HCT116 (cell line): ENCODE measurements at regions not wholly inside any gene's neighbourhood (a gene's known extent, or its start where the extent isn't known, plus 50 kb on each side); places are given as distances from the start of the nearest gene placed in this dataset.

Source experiments
- ATAC-seq: fragments of 200-7000 bp; cut with Tn5 transposase; 2 replicates; pipeline ENCODE4 v1.9.1; 2020; ENCODE audit warnings: mild to moderate bottlenecking, moderate library complexity
- BruUV-seq: library from RNA; stranded (reverse); fragments of 400-500 nt; replicated peaks from 2 replicates; lab custom pipeline; 2021; lab: Mats Ljungman, UMichigan
- CTCF ChIA-PET: fragments of 300-600 bp; sonication (Branson Sonifier 250); formaldehyde crosslinking; loops from one replicate; lab custom pipeline; 2021; ENCODE audit warnings: antibody characterized with exemption; lab: Charles Lee
- POLR2A ChIA-PET: fragments of 300-600, 350-600 bp; sonication (Branson Sonifier 250); formaldehyde crosslinking; loops from one replicate; lab custom pipeline; 2021; ENCODE audit warnings: antibody characterized with exemption; lab: Charles Lee
- RAD21 ChIA-PET, 2 experiments: fragments of 300-600 bp; sonication (Branson Sonifier 250); formaldehyde crosslinking; loops; one replicate each; lab custom pipeline; 2023; ENCODE audit warnings: low total read pairs in 2 of 2; ENCODE audit not compliant: uncharacterized antibody in 2 of 2, unreplicated experiment in 2 of 2, low non-redundant PET in 1 of 2; lab: Charles Lee
- DNase-seq: peaks from one replicate; pipeline ENCODE4 v3.0.0-alpha.2; 2010; ENCODE audit warnings: low read depth, low spot score
- H2AFZ ChIP-seq: fragments of 200-600 bp; shearing (Covaris generic), sonication (generic); 2 replicates; pipeline ENCODE4 v1.6.1; 2017; ENCODE audit warnings: low read depth, mixed run types, mixed read lengths, antibody characterized with exemption, low read length; ENCODE audit not compliant: poor library complexity, severe bottlenecking
- H3K27ac ChIP-seq: 2 replicates; pipeline ENCODE4 v1.5.1; 2012; ENCODE audit warnings: low read depth, low read length
- H3K27me3 ChIP-seq: fragments of 200-600 bp; sonication (generic); 2 replicates; pipeline ENCODE4 v1.6.1; 2016; ENCODE audit warnings: mixed run types, low read length, mixed read lengths; ENCODE audit not compliant: insufficient read depth
- H3K36me3 ChIP-seq, 2 experiments: fragments of 200-500 bp in 1 of 2; fragments of 200-600 bp in 1 of 2; sonication (Bioruptor generic) in 1 of 2; sonication (generic) in 1 of 2; 2 replicates each; pipeline versions ENCODE4 v1.5.1 to v1.6.1; 2014 to 2016; ENCODE audit warnings: low read length in 2 of 2, inconsistent platforms in 1 of 2, mixed read lengths in 1 of 2, mixed run types in 1 of 2; ENCODE audit not compliant: insufficient read depth in 2 of 2, control insufficient read depth in 1 of 2
- H3K4me1 ChIP-seq, 2 experiments: fragments of 200-600 bp in 1 of 2; sonication (generic) in 1 of 2; 2 replicates each; pipeline versions ENCODE4 v1.5.1 to v1.6.1; 2012 to 2017; ENCODE audit warnings: low read length in 2 of 2, inconsistent platforms in 1 of 2, mild to moderate bottlenecking in 1 of 2, mixed read lengths in 1 of 2, mixed run types in 1 of 2, moderate library complexity in 1 of 2; ENCODE audit not compliant: insufficient read depth in 2 of 2, control insufficient read depth in 1 of 2
- H3K4me2 ChIP-seq: fragments of 200-600 bp; sonication (generic); 2 replicates; pipeline ENCODE4 v1.6.1; 2017; ENCODE audit warnings: mixed run types, low read length, mixed read lengths
- H3K4me3 ChIP-seq, 2 experiments: fragments of 200-600 bp in 1 of 2; sonication (generic) in 1 of 2; replicated peaks in 1 of 2; 2 replicates each; pipeline ENCODE4 v1.5.1; 2011 to 2016; ENCODE audit warnings: low read length in 2 of 2, control low read depth in 1 of 2, low read depth in 1 of 2, mild to moderate bottlenecking in 1 of 2, mixed read lengths in 1 of 2, mixed run types in 1 of 2
- H3K79me2 ChIP-seq: fragments of 200-600 bp; sonication (generic); 2 replicates; pipeline ENCODE4 v1.6.1; 2017; ENCODE audit warnings: mild to moderate bottlenecking, mixed run types, low read length, moderate library complexity, mixed read lengths; ENCODE audit not compliant: insufficient read depth
- H3K9ac ChIP-seq: fragments of 200-600 bp; sonication (generic); 2 replicates; pipeline ENCODE4 v1.6.1; 2016; ENCODE audit warnings: low read length, mixed read lengths
- H3K9me2 ChIP-seq: fragments of 200-600 bp; sonication (generic), shearing (Covaris generic); 2 replicates; pipeline ENCODE4 v1.6.1; 2017; ENCODE audit warnings: mixed run types, mild to moderate bottlenecking, moderate library complexity; ENCODE audit not compliant: insufficient read depth
- H3K9me3 ChIP-seq, 2 experiments: fragments of 200-500 bp in 1 of 2; fragments of 200-600 bp in 1 of 2; sonication (Bioruptor generic) in 1 of 2; sonication (generic) in 1 of 2; 2 replicates each; pipeline ENCODE4 v1.6.1; 2014 to 2017; ENCODE audit warnings: low read length in 2 of 2, mixed read lengths in 2 of 2, inconsistent platforms in 1 of 2, low read depth in 1 of 2, mild to moderate bottlenecking in 1 of 2, mixed run types in 1 of 2, moderate library complexity in 1 of 2; ENCODE audit not compliant: control insufficient read depth in 1 of 2, insufficient read depth in 1 of 2
- H4K20me1 ChIP-seq: fragments of 200-600 bp; sonication (generic), shearing (Covaris generic); 2 replicates; pipeline ENCODE4 v1.6.1; 2017; ENCODE audit warnings: mixed run types, mild to moderate bottlenecking, moderate library complexity; ENCODE audit not compliant: insufficient read depth
- CBX3 ChIP-seq: IDR thresholded peaks from 2 replicates; pipeline ENCODE4 v1.6.1; 2012; ENCODE audit warnings: low read depth
- EGR1 ChIP-seq: IDR thresholded peaks from 2 replicates; pipeline ENCODE4 v1.6.1; 2012; ENCODE audit warnings: low read depth
- ELF1 ChIP-seq: IDR thresholded peaks from 2 replicates; pipeline ENCODE4 v1.6.1; 2012; ENCODE audit warnings: low read depth, borderline replicate concordance
- EZH2phosphoT487 ChIP-seq: fragments of 200-600 bp; IDR thresholded peaks from 2 replicates; pipeline ENCODE4 v1.6.1; 2018; ENCODE audit warnings: antibody characterized with exemption, borderline replicate concordance
- FOSL1 ChIP-seq: IDR thresholded peaks from 2 replicates; pipeline ENCODE4 v1.6.1; 2012; ENCODE audit warnings: low read depth
- POLR2A ChIP-seq: IDR thresholded peaks from 2 replicates; pipeline ENCODE4 v1.7.0; 2011; ENCODE audit warnings: borderline replicate concordance; ENCODE audit not compliant: insufficient read depth, insufficient read length; ENCODE audit errors: extremely low read depth
- POLR2AphosphoS5 ChIP-seq: IDR thresholded peaks from 2 replicates; pipeline ENCODE4 v1.6.1; 2011; ENCODE audit warnings: mild to moderate bottlenecking, low read depth, low read length, moderate library complexity
- RAD21 ChIP-seq: IDR thresholded peaks from 2 replicates; pipeline ENCODE4 v1.6.1; 2012; ENCODE audit warnings: low read depth, mild to moderate bottlenecking
- REST ChIP-seq: IDR thresholded peaks from 2 replicates; pipeline ENCODE4 v1.6.1; 2012; ENCODE audit warnings: low read depth
- SP1 ChIP-seq: IDR thresholded peaks from 2 replicates; pipeline ENCODE4 v1.6.1; 2012; ENCODE audit warnings: low read depth
- SRF ChIP-seq: IDR thresholded peaks from 2 replicates; pipeline ENCODE4 v1.6.1; 2012; ENCODE audit warnings: low read depth
- ZBTB33 ChIP-seq: IDR thresholded peaks from 2 replicates; pipeline ENCODE4 v1.6.1; 2011; ENCODE audit warnings: mild to moderate bottlenecking, low read length, moderate library complexity; ENCODE audit not compliant: insufficient replicate concordance; ENCODE audit errors: extremely low read depth
- ZFX ChIP-seq: fragments of 450-650 bp; IDR thresholded peaks from 2 replicates; pipeline ENCODE4 v1.6.1; 2017
- ZNF274 ChIP-seq: fragments of 200-500 bp; sonication (Bioruptor generic); IDR thresholded peaks from 2 replicates; pipeline ENCODE4 v1.6.1; 2014; ENCODE audit warnings: mild to moderate bottlenecking, low read depth, low read length, inconsistent platforms
- intact Hi-C: fragments of 100-400 bp; cut with micrococcal nuclease; formaldehyde crosslinking; loops from 2 replicates; pipeline ENCODE4 v1.10.0; 2022
- TF ChIP-seq, protein P1 (sequence below): IDR thresholded peaks from 2 replicates; pipeline ENCODE4 v1.6.1; 2012
- TF ChIP-seq, protein P2 (sequence below), 3 experiments: fragments of 200-600 bp in 1 of 3; sonication (generic) in 1 of 3; IDR thresholded peaks in 2 of 3; conservative IDR thresholded peaks in 1 of 3; 2 replicates each; pipeline ENCODE4 v1.5.1; 2012 to 2017; ENCODE audit warnings: low read depth in 2 of 3, low read length in 2 of 3, antibody characterized with exemption in 1 of 3, borderline replicate concordance in 1 of 3, control low read depth in 1 of 3, mild to moderate bottlenecking in 1 of 3, mixed read lengths in 1 of 3, mixed run types in 1 of 3, moderate library complexity in 1 of 3; ENCODE audit not compliant: insufficient read depth in 1 of 3

GRCh38 chr21:16811011-16811410 is 701.8 kb upstream of the CXADR start:
- no TSS peak for BruUV-seq
- Histone ChIP-seq H3K9me2 (no peaks in the 10 kb centered on the region), H2AFZ (no peak overlapping the region), H3K79me2 (no peaks in the 10 kb centered on the region), H3K4me2 (no peak overlapping the region), H3K36me3 (no peaks in the 10 kb centered on the region), H3K4me3 (no peak overlapping the region), H3K27ac (no peak overlapping the region), H4K20me1 (no peaks in the 10 kb centered on the region), H3K9me3 (peaks cover 3 to 25% of the 10 kb centered on the region in 2 experiments), H3K4me1 (no peaks in the 10 kb centered on the region), H3K27me3 (no peaks in the 10 kb centered on the region), H3K9ac (no peak overlapping the region)
- TF ChIP-seq, protein P1, sequence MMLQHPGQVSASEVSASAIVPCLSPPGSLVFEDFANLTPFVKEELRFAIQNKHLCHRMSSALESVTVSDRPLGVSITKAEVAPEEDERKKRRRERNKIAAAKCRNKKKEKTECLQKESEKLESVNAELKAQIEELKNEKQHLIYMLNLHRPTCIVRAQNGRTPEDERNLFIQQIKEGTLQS, result no peak
- no peak for TF ChIP-seq POLR2AphosphoS5
- TF ChIP-seq, protein P2, sequence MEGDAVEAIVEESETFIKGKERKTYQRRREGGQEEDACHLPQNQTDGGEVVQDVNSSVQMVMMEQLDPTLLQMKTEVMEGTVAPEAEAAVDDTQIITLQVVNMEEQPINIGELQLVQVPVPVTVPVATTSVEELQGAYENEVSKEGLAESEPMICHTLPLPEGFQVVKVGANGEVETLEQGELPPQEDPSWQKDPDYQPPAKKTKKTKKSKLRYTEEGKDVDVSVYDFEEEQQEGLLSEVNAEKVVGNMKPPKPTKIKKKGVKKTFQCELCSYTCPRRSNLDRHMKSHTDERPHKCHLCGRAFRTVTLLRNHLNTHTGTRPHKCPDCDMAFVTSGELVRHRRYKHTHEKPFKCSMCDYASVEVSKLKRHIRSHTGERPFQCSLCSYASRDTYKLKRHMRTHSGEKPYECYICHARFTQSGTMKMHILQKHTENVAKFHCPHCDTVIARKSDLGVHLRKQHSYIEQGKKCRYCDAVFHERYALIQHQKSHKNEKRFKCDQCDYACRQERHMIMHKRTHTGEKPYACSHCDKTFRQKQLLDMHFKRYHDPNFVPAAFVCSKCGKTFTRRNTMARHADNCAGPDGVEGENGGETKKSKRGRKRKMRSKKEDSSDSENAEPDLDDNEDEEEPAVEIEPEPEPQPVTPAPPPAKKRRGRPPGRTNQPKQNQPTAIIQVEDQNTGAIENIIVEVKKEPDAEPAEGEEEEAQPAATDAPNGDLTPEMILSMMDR (IDR thresholded peaks at IDR 0.05 in 2 of 3, conservative IDR thresholded peaks at IDR 0.05 in 1 of 3; ENCODE audit: borderline replicate concordance in 1 of 3, insufficient read depth in 1 of 3, low read depth in 2 of 3, low read length in 2 of 3), result no peak
- no peak for TF ChIP-seq RAD21
- no peak for TF ChIP-seq FOSL1
- no peak for TF ChIP-seq ZNF274
- TF ChIP-seq REST, result no peak
- no peak for TF ChIP-seq EGR1
- TF ChIP-seq SP1, result no peak
- TF ChIP-seq ZBTB33, result no peak
- no peak for TF ChIP-seq ELF1
- TF ChIP-seq SRF, result no peak
- TF ChIP-seq CBX3, result no peak
- TF ChIP-seq ZFX, result no peak
- TF ChIP-seq POLR2A, result no peak
- no peak for TF ChIP-seq EZH2phosphoT487
- POLR2A ChIA-PET, result no interaction called here
- ATAC-seq, result no peak
- DNase-seq, result no peak
- CTCF ChIA-PET, result no interaction called here
- RAD21 ChIA-PET, result no interaction called here
- intact Hi-C loops, result no loop called here
